SK-N-SH (cell line): ENCODE measurements at regions not wholly inside any gene's neighbourhood (a gene's known extent, or its start where the extent isn't known, plus 50 kb on each side); places are given as distances from the start of the nearest gene placed in this dataset.

Source experiments
- ELF1 ChIP-seq: IDR thresholded peaks from 2 replicates; pipeline ENCODE4 v1.4.0; 2012
- SIN3A ChIP-seq: IDR thresholded peaks from 2 replicates; pipeline ENCODE4 v1.6.1; 2012; ENCODE audit warnings: low read depth, mild to moderate bottlenecking, low read length, moderate library complexity, borderline replicate concordance
- TF ChIP-seq, protein P1 (sequence below): fragments of 200-600 bp; sonication (generic); IDR thresholded peaks from 2 replicates; pipeline ENCODE4 v1.6.1; 2017; ENCODE audit warnings: antibody characterized with exemption, mild to moderate bottlenecking, moderate library complexity
- TF ChIP-seq, protein P2 (sequence below): IDR thresholded peaks from 2 replicates; pipeline ENCODE4 v1.4.0; 2012; ENCODE audit warnings: low read depth, borderline replicate concordance

DNA sequence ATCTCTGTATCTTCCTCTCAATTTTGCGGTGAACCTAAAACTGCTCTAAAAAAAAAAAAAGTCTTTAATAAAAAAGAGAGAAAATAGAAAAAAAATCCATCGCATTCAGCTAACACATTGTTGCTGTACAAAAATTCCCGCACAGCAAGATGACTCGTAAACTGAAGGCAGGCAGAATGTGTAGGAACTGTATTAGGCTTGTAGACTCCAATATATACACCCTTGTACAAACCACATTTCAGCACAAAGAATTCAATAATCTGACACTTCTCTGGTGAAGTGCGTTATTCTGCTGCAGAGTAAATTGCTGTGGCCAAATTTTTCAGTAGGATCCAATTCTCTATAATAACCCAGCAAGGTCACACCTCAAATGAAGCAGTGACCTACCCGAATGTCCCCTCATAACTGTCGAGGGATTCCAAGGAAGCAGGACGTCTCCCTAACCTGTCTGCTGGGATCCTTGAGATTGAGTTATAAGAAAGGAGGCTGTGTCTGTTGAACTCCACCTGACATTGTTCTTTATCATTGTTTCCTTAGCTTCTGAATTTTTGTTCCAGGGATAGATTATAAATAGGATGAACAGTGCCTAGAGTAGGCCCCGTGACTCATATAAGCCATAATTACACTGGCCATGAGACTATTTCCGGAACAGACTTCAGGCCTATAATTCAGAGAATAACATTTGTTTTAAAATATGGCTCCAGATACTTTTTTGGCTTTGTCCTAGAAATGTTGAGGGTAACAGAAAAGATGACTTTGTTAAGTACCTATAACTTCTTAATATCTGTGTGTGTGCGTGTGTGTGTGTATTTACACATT lies 348.3 kb downstream of the PCDH7 start:
- TF ChIP-seq, protein P1, sequence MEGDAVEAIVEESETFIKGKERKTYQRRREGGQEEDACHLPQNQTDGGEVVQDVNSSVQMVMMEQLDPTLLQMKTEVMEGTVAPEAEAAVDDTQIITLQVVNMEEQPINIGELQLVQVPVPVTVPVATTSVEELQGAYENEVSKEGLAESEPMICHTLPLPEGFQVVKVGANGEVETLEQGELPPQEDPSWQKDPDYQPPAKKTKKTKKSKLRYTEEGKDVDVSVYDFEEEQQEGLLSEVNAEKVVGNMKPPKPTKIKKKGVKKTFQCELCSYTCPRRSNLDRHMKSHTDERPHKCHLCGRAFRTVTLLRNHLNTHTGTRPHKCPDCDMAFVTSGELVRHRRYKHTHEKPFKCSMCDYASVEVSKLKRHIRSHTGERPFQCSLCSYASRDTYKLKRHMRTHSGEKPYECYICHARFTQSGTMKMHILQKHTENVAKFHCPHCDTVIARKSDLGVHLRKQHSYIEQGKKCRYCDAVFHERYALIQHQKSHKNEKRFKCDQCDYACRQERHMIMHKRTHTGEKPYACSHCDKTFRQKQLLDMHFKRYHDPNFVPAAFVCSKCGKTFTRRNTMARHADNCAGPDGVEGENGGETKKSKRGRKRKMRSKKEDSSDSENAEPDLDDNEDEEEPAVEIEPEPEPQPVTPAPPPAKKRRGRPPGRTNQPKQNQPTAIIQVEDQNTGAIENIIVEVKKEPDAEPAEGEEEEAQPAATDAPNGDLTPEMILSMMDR, result no peak
- no peak for TF ChIP-seq ELF1
- no peak for TF ChIP-seq SIN3A
- TF ChIP-seq, protein P2, sequence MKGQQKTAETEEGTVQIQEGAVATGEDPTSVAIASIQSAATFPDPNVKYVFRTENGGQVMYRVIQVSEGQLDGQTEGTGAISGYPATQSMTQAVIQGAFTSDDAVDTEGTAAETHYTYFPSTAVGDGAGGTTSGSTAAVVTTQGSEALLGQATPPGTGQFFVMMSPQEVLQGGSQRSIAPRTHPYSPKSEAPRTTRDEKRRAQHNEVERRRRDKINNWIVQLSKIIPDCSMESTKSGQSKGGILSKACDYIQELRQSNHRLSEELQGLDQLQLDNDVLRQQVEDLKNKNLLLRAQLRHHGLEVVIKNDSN, result no peak
